ENCODE measurements at regions not wholly inside any gene's neighbourhood (a gene's known extent, or its start where the extent isn't known, plus 50 kb on each side); places are given as distances from the start of the nearest gene placed in this dataset.

DNA sequence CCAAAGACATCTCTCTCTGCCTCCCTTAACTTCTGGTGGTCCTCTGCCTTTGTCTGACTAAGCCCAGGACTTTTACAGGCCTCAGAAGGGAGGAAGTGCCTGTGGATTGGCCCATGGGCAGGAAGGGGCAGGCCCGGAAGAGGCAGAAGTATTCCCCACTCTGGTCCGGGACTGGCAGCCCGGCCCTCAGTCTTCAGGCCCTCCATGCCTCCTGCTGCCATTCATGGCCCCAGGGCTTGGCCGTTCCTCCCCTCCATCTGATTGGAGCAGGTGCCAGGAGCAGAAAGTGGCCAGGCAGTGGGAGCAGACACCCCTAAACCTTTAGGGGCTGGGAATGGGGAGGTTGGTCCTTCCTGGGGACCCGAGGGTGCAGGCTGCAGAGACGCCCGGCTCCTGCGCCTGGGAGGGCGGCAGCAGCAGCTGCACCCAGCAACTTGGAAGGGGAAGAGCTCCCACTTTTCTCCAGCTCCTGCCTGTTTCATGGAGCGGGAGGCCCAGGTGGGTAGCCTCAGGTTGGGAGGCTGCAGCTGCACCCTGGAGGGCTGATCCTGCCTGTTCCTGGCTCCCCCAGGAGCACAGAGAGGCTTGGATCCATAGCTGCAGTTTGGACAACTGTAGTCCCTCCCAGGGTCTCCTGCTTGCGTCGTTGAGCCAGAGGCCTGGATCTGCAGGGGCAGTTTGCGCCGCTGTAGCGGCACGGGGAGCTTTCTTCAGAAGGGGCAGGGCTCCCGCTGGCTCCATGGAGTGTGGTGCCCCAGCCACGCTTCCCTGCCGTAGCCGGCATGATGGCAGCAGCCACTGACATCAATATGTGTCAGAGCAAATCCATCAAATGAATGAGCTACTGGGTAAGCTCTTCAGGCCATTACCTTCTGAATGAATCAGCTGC is 661.5 kb upstream of the NUDT12 start:
- no peak for TF ChIP-seq EZH2 (IDR thresholded peaks at IDR 0.05)
- no peak for TF ChIP-seq POLR2AphosphoS5 (IDR thresholded peaks at IDR 0.05; ENCODE audit: low read depth, low read length)
- TF ChIP-seq, protein P1, sequence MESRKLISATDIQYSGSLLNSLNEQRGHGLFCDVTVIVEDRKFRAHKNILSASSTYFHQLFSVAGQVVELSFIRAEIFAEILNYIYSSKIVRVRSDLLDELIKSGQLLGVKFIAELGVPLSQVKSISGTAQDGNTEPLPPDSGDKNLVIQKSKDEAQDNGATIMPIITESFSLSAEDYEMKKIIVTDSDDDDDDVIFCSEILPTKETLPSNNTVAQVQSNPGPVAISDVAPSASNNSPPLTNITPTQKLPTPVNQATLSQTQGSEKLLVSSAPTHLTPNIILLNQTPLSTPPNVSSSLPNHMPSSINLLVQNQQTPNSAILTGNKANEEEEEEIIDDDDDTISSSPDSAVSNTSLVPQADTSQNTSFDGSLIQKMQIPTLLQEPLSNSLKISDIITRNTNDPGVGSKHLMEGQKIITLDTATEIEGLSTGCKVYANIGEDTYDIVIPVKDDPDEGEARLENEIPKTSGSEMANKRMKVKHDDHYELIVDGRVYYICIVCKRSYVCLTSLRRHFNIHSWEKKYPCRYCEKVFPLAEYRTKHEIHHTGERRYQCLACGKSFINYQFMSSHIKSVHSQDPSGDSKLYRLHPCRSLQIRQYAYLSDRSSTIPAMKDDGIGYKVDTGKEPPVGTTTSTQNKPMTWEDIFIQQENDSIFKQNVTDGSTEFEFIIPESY (IDR thresholded peaks at IDR 0.05; ENCODE audit: extremely low read depth, insufficient replicate concordance, low read length): no peak
- no peak for TF ChIP-seq CTCF (IDR thresholded peaks at IDR 0.05 in 2 of 3, conservative IDR thresholded peaks at IDR 0.05 in 1 of 3; ENCODE audit: borderline replicate concordance in 1 of 3, insufficient read depth in 1 of 3, low read depth in 2 of 3, low read length in 2 of 3)
- no peak for TF ChIP-seq SRF (IDR thresholded peaks at IDR 0.05; ENCODE audit: low read depth)
- no peak for TF ChIP-seq RAD21 (IDR thresholded peaks at IDR 0.05; ENCODE audit: low read depth)
- TF ChIP-seq, protein P2, sequence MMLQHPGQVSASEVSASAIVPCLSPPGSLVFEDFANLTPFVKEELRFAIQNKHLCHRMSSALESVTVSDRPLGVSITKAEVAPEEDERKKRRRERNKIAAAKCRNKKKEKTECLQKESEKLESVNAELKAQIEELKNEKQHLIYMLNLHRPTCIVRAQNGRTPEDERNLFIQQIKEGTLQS (IDR thresholded peaks at IDR 0.05): no peak
- no peak for TF ChIP-seq ZNF274 (IDR thresholded peaks at IDR 0.05; ENCODE audit: low read depth, low read length)
- TF ChIP-seq CEBPB (IDR thresholded peaks at IDR 0.05; ENCODE audit: low read depth): no peak
- no peak for TF ChIP-seq EZH2phosphoT487 (IDR thresholded peaks at IDR 0.05; ENCODE audit: borderline replicate concordance)
- no peak for TF ChIP-seq POLR2A (IDR thresholded peaks at IDR 0.05; ENCODE audit: borderline replicate concordance, extremely low read depth, insufficient read depth, insufficient read length)

Measured in HCT116 (cell line).